NCI-H2029 treated with DMSO at 0.1 percent for 48 hours (cell line): ENCODE measurements at regions not wholly inside any gene's neighbourhood (a gene's known extent, or its start where the extent isn't known, plus 50 kb on each side); places are given as distances from the start of the nearest gene placed in this dataset.
A peak's percentile ranks its signal among the peaks of the same experiment; 100 is the strongest.

Source experiments
- DNase-seq: peaks from one replicate; lab custom pipeline; 2025; lab: John Stamatoyannopoulos, UW

GRCh38 chr1:162966613-162967012 lies 102.5 kb upstream of the RGS4 start:
- no peak for DNase-seq

- no peak for DNase-seq
These were observed 103.9 kb upstream of the CCDC190 start for GRCh38 chr1:162964901-162965300.

- no peak for DNase-seq
These were observed 95.9 kb upstream of the CCDC190 start for GRCh38 chr1:162956922-162957321.

GRCh38 chr1:162954824-162955223 lies 93.8 kb upstream of the CCDC190 start:
- DNase-seq: no peak

- no peak for DNase-seq
These were observed 92.0 kb upstream of the CCDC190 start for GRCh38 chr1:162952956-162953355.

- no peak for DNase-seq
These were observed 90.8 kb upstream of the CCDC190 start for GRCh38 chr1:162951553-162952315.

- DNase-seq: no peak
These were observed 89.2 kb upstream of the CCDC190 start for GRCh38 chr1:162950187-162950586.

- no peak for DNase-seq
These were observed 85.7 kb upstream of the CCDC190 start for GRCh38 chr1:162946701-162947100.

- DNase-seq: no peak
These were observed 84.1 kb upstream of the CCDC190 start for GRCh38 chr1:162944974-162945674.

- DNase-seq: no peak
These were observed 82.6 kb upstream of the CCDC190 start for GRCh38 chr1:162943622-162944021.

- DNase-seq: no peak
These were observed 82.1 kb upstream of the CCDC190 start for GRCh38 chr1:162942916-162943559.

GRCh38 chr1:162941024-162941423 lies 80.0 kb upstream of the CCDC190 start:
- DNase-seq: no peak

- no peak for DNase-seq
These were observed 78.1 kb upstream of the CCDC190 start for GRCh38 chr1:162939035-162939434.

- DNase-seq: no peak
These were observed 76.9 kb upstream of the CCDC190 start for GRCh38 chr1:162937716-162938395.

- no peak for DNase-seq
These were observed 70.1 kb upstream of the CCDC190 start for GRCh38 chr1:162930976-162931560.

GRCh38 chr1:162930532-162930931 lies 69.6 kb upstream of the CCDC190 start:
- DNase-seq: no peak

- no peak for DNase-seq
These were observed 68.2 kb upstream of the CCDC190 start for GRCh38 chr1:162929177-162929576.

- DNase-seq: no peak
These were observed 67.2 kb upstream of the CCDC190 start for GRCh38 chr1:162928141-162928540.

GRCh38 chr1:162927421-162927820 lies 66.4 kb upstream of the CCDC190 start:
- DNase-seq: no peak

GRCh38 chr1:162926906-162927305 lies 65.9 kb upstream of the CCDC190 start:
- DNase-seq: no peak

GRCh38 chr1:162924179-162924578 lies 63.2 kb upstream of the CCDC190 start:
- DNase-seq: no peak

GRCh38 chr1:162922201-162922600 lies 61.2 kb upstream of the CCDC190 start:
- peak; percentile 7 for DNase-seq
